OCI-LY3 (cell line): ENCODE measurements at regions not wholly inside any gene's neighbourhood (a gene's known extent, or its start where the extent isn't known, plus 50 kb on each side); places are given as distances from the start of the nearest gene placed in this dataset.

Experiments used
- EZH2phosphoT487 ChIP-seq: fragments of 200-600 bp; shearing (Covaris generic); IDR thresholded peaks from 2 replicates; pipeline ENCODE4 v1.6.1; 2018; ENCODE audit warnings: antibody characterized with exemption, mixed run types, low read depth
- TF ChIP-seq, protein P1 (sequence below): fragments of 200-600, 300-600 bp; sonication (generic); IDR thresholded peaks from 2 replicates; pipeline ENCODE4 v1.5.1; 2014; ENCODE audit warnings: antibody characterized with exemption, low read length, low read depth

- no peak for TF ChIP-seq EZH2phosphoT487
- TF ChIP-seq, protein P1, sequence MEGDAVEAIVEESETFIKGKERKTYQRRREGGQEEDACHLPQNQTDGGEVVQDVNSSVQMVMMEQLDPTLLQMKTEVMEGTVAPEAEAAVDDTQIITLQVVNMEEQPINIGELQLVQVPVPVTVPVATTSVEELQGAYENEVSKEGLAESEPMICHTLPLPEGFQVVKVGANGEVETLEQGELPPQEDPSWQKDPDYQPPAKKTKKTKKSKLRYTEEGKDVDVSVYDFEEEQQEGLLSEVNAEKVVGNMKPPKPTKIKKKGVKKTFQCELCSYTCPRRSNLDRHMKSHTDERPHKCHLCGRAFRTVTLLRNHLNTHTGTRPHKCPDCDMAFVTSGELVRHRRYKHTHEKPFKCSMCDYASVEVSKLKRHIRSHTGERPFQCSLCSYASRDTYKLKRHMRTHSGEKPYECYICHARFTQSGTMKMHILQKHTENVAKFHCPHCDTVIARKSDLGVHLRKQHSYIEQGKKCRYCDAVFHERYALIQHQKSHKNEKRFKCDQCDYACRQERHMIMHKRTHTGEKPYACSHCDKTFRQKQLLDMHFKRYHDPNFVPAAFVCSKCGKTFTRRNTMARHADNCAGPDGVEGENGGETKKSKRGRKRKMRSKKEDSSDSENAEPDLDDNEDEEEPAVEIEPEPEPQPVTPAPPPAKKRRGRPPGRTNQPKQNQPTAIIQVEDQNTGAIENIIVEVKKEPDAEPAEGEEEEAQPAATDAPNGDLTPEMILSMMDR = no peak
Measured at GRCh38 chr13:43980587-43980986, 100.9 kb downstream of the LACC1 start.
